Fibroblast of gingiva (primary cell): ENCODE measurements at regions not wholly inside any gene's neighbourhood (a gene's known extent, or its start where the extent isn't known, plus 50 kb on each side); places are given as distances from the start of the nearest gene placed in this dataset.
"Not testable (repeated sequence)": the region's sequence is repeated elsewhere in the genome, so short reads cannot be mapped to it uniquely, and the experiment has no call there.

ENCODE experiments used
- DNase-seq: peaks from one replicate; pipeline ENCODE4 v3.0.0-alpha.2; 2011; ENCODE audit warnings: low read depth

DNA sequence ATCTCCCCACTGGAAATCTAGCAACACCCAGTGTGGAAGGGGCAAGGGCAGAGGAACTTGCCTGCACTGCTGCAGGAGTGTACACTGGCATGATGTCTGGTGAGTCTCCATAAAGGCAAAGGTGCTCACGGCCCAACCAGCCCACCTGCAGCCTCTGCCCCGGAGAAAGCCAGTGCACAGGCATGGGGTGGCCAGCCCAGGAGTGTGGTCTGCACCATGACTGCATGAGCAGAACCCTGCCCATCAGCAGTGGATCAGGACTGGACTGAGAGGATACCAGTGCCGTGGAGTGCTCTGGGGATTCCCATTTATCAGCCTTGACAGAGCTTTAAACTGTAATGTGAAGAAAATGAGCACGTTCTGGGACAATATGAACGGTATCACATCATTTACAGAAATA is 342.6 kb upstream of the HS6ST1 start:
- no peak for DNase-seq

DNA sequence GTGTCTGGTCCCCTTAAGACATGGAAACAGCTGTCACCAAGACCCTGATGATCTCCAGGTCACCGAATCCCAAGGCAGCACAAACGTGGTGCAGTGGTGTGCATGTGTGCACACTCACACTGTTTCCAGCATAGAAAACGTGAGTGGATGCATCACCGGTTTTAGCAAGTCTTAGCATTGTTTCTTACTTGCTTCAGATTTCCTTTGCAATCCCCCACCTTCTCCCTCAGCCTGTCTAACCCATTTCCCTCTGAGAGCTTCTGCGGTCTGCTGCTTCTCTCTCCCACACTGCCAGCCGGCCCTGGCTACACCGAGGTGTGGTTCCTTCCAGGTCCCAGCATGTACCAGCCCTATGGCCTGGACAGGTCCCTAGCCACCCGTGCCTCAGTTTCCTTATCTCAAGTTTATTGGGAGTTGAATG is 343.4 kb upstream of the HS6ST1 start:
- no peak for DNase-seq

DNA sequence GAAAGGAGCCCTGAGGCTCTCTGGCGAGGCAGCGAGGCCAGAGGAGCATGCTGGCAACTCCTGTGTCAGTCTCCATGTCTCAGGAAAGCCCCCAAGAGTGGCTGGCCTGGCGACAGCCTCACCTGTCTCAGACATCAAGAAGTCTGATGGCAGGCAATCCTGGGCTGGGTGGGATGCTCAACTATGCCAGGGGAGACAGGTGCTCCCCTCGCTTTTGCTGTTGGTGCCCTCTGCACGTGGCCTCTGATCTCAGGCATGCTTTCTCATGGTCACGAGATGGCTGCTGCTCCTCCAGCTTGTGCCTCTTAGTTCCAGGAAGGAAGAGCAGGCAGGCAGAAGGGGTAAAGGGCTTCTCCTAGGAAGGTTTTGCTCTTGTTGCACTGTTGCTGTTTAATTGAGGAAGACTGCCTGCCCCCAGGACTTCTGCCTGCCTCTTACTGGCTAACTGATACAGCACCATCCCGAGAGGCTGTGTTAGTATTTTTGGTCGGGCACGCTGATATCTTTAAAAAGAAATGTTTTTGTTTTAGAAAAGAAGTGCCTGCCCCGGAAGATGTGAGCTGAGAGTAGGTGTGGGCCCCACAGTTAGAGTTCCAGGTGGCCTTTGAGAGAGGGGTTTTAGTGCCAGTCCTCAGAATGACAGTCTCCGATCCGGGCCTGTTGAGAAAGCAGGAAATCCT is 344.8 kb upstream of the HS6ST1 start:
- no peak for DNase-seq

DNA sequence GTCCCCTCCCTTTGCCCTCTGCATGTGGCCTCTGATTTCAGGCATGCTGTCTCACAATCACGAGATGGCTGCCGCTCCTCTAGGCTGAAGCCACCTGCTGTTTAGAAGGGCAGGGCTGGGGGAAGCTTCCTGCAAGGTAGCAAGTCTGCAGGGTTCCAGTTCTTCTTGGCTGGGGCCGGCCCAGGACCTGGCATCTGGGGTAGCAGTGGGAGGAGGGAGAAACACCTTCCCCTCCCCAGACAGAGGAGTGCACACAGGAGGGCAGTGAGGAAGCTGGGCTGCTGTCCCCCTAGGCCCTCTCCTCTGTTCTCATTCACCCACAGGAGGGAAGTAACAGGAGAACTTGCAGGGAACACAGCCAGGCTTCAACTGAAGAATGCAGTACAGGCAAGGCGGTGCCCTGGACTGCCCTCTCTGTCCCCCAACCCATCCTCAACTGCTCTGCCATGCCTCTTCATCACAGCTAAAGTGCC is 345.9 kb upstream of the HS6ST1 start:
- DNase-seq = no peak

DNA sequence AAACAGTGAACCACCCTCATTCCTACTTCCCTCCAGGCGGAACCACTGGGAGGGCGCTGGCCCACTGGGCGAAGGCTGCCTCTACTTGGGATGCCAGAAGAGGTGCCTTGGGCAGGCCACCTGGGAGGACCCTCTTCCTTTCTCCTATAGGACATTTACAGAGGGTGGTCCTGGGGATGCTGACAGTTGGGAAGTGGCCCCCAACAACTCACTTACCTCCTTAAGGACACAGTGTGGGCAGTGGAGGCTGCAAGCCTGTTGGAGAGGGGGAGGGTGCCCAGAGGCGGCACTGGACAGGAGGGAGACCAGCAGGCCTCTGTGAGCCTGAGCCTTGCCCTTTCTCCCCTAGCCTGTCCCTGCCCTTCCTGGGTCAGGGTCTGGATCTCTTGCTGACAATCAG is 346.4 kb upstream of the HS6ST1 start:
- no peak for DNase-seq

DNA sequence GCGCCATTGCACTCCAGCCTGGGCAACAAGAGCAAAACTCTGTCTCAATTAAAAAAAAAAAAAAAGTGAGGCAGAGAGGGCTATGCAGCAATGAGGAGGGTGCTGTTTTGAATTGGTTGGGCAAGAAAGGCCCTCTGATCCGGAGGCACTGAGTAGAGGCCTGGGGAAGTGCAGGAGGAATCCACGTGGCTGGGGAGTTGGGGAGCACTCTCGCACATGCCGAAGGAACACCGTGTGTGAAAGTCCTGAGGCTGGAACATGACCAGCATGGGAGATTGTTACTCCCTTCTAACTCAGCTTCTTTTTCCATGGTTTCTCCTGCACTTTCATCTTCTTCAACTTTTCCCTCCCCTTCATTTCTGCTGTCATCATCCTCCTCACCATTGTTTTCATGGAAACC is 347.9 kb upstream of the HS6ST1 start:
- DNase-seq = no peak

DNA sequence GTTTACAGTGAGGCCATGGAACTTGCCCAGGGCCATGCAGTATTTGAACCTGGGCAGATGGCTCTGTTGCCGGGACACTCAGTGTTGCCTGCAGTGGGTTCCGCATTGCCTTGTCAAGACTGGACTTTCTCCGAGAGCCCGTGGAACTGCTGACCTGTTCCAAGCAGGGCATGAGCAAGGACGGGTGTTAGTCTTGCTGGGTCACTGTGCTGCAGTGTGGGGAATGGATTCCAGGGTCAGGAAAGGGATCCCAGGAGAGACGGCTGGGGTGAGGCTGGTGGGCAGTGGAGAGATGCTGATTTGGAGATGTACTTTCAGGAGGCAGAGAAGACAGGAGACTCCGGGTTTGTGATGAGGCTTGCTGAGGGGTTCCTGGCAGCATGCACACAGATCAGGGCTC is 348.7 kb upstream of the HS6ST1 start:
- no peak for DNase-seq

DNA sequence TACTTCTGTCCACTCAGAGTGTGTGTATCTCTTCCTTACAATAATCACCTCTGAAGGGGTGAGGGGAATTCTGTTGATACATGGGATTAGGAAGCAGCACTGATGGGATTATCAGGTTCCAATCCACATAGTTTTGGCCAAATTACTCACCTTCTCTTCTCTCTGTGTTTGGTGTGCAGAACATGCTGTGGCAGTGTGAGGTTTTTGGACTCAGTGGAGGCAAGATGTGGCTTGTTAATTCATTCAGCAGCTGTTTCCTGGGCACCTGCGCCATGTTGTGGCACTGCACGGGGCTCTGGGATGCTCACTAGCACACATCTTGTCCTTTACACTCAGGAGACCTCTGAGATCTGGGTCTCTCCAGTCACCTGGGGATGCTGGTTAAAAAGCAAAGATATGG is 350.3 kb upstream of the HS6ST1 start:
- no peak for DNase-seq

DNA sequence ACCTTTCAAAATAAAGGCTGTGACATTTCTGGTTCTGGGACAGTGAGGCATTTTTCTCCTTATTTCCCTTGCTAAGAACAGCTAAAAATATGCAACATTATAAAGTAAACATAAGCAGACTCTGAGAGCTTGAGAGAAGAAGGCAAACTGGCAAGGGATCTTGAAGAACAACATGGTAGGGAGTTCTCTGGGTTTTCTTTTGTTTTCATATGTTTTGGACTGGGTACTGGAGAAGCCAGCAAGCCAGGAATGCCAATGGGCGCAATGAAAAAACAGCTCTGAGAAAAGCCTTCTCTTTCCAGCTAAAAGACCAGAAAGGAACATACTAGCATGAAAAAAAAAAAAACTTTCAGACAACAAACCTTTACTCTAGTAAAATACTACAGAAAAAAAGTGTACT is 351.4 kb upstream of the HS6ST1 start:
- no peak for DNase-seq

DNA sequence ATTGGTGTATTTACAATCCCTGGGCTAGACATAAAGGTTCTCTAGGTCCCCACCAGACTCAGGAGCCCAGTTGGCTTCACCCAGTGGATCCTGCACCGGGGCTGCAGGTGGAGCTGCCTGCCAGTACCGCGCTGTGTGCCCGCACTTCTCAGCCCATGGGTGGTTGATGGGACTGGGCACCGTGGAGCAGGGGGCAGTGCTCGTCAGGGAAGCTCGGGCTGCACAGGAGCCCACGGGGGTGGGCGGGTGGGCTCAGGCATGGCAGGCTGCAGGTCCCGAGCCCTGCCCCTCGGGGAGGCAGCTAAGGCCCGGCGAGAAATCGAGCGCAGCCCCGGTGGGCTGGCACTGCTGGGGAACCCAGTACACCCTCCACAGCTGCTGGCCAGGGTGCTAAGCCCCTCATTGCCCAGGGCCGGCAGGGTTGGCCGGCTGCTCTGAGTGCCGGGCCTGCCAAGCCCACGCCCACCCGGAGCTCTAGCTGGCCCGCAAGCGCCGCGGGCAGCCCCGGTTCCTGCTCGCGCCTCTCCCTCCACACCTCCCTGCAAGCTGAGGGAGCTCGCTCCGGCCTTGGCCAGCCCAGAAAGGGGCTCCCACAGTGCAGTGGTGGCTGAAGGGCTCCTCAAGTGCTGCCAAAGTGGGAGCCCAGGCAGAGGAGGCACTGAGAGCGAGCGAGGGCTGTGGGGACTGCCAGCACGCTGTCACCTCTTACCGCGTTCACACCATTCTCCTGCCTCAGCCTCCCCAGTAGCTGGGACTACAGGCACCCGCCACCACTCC is 353.5 kb upstream of the HS6ST1 start:
- not testable (repeated sequence) for DNase-seq

DNA sequence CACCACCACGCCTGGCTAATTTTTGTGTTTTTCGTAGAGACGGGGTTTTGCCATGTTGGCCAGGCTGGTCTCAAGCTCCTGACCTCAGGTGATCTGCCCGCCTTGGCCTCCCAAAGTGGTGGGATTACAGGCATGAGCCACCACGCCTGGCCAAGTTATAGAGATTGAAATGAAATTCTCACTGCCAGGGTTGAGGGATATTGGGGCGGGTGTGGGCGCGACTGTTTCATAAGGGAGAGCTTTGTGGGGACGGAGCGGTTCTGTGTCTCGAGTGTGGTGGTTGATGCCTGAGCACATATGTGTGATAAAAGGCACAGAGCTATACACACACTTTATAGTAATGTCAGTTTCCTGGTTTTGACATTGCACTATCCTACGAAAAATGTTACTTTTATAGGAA is 361.0 kb upstream of the HS6ST1 start:
- DNase-seq = not testable (repeated sequence)

DNA sequence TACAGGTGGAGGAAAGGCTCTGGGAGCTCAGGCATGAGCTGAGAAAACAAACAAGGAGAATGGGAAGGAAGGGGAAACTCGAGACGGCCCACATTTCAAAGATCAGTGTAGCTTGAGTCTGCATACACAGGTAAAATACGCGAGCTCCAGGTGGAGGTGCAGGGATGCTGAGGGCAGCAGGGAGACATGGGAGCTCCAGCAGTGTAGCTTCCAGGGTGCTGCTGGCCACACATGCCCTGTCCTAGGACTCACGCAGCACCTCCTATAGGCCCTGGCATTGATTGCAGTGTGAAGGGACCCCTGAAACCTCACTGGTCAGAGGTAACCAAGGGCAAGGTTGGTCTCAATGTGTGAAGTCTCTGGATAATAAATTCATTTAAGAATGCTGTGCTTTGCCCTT is 362.8 kb upstream of the HS6ST1 start:
- DNase-seq = no peak

DNA sequence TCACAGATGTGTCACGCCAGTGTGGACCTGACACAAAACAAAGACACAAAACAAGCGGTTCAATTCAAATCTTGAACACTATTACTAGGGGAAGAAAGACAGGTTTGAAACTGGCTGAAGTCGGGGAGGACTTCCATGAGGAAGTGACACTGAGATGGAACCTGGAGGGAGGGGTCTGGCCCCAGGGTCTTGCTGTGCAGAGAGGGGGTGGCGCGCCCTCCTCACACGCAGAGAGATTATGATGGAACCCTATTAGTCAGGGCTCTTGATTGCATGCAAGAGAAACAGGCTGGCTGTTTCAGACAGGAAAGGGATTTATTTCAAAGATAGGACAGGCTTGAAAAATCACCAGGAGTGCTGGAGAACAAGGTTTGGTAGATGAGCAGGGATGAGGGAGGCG is 363.6 kb upstream of the HS6ST1 start:
- no peak for DNase-seq

DNA sequence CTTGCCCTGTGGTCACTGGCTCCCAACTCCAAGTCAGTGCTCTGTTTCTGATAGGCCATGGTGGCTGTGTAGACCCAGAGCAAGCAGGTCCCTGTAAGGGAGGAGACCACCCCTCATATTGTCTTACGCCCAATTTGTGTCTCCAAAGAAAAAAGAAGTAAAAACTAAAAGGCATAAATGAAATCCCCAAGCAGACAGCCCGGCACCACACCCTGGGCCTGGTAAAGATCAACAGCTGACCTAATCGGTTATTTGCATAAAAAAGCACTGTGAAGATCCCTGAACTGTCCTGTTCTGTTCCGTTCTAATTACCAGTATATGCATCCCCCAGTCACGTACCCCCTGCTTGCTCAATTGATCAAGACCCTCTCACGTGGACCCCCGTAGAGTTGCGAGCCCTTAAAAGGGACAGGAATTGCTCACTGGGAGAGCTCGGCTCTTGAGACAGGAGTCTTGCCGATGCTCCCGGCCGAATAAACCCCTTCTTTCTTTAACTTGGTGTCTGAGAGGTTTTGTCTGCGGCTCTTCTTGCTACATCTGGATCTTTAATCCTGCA is 364.1 kb upstream of the HS6ST1 start:
- no peak for DNase-seq

DNA sequence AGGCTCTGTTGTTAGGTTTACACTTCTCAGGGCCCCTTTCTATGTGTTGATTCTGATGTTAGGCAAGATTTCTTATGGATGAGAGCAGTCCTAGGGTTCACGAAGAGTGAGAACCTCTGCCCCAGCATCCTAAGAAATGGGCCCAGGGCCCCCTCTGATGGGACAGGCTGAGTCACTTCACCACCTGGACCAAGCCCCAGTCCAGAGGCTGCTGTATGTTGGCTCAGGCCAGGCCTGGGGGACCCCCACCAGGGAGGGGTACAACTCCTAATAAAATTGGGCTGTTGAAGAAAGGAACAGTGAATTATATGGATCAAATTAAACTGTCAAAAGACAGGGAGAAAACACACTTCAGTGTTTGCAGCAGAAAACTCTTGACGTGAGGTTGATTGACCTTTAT is 365.9 kb upstream of the HS6ST1 start:
- DNase-seq = no peak

DNA sequence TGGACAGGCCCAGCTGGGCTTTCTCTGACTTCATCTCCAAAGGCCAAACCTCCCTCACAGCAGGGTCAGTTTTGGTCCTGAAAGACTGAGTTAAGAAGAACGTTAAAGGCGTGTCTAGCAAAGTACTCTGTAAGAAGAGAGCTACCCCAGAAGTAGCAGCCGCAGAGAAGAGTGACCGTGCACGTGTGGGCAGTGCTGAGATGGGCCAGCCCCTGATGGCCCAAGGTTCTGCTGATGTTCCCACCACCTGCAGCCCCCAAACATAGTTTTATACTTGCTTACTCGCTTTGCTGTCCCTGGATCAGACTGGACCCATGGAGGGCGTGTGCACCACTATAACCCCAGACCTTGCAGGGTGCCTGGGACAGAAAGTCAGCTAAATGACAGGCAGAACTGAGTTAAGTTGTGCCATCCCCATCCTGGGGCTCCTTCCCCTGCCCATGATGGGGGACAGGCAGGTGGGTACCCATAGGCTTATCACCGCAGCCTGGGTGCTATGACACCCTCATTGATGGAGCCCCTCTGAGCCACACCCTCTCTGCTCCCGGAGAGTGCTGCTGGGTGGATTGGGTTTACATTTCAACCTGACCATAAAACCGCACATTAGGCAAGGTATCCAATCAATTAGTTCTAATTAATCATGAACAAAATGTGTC is 367.3 kb upstream of the HS6ST1 start:
- DNase-seq = no peak

DNA sequence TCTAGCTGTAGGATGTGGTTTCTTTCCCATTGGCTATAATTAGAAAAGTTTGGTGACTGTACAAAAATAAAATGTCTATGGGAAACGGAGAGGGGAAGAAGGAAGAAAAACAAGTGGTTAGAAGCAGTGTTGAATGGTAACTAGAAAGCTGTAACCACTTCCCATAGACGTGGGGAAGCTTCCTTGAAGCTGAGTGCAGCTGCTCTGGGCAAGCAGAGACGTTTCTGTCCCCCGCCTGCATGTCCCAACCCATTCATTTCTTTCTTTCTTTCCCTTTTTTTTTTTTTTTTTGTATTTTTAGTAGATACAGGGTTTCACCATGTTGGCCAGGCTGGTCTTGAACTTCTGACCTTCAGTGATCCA is 367.8 kb upstream of the HS6ST1 start:
- DNase-seq = no peak

DNA sequence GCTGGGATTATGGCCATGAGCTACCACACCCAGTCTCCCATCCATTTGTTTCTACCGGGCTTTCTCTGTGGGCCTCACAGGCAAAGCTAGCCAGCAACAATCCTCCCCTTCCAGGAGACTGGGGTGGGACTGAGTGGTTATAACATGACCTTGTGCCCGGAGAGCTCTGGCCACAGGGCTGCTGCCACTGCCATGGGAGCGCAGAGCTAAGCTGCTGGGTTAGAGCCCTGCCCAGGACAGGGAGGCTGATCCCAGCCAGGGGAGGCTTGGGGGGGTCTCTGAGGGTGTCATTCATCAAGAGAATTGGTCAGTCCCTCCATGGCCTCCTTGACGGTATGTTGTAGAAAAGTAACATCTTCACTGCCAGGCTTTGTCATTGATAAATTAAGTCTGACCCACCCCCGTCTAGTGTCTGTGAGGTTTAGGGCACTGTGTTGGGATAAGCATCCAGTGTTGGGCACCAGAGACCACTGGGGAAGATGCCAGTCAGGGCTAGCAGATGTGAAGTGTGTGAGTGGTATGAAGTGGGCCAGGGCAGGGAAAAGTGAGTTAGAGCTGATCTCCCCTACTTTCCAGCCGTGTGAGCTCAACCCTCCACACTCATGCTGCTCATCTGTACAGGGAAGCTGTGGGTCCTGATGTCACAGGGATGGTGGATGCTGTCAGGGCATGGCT is 368.4 kb upstream of the HS6ST1 start:
- DNase-seq = no peak

DNA sequence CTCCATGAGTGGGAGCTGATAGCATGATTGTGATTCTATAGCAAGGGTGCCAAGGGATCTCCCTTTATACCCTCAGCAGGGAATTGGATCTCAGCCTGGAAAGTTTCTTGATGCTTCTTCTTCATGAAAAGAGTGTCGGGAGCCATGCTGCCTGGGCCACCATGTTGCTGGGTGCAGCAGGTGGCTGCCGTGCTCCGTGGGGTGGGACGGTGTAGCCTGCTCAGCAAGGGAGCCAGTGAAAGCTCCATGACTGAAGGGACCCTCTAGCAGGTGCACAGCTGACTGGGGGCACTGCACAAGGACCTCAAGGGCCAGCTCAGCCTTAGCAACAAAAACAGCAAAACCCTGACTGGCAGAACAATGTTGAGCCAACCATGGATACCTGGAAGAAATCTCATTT is 368.9 kb upstream of the HS6ST1 start:
- no peak for DNase-seq

DNA sequence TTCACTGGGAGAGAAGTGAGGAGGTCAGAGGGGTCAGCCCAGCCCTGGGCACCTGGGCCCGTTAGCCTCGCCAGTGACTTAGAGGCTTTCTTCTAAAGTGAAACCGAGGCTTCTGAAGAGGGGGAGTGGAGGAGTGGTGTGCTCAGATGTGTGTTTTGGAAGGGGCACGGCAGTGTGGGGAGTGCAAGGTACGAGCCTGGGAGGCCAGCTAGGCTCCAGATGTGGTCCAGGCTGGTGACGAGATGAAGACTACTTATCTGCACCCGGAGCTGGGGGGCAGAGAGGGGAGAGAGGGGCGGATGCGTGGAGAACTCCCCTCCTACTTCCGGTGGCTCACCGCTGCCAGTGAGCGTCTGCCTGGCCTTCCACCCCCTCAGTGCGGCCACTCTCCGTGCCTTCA is 371.3 kb upstream of the HS6ST1 start:
- no peak for DNase-seq

DNA sequence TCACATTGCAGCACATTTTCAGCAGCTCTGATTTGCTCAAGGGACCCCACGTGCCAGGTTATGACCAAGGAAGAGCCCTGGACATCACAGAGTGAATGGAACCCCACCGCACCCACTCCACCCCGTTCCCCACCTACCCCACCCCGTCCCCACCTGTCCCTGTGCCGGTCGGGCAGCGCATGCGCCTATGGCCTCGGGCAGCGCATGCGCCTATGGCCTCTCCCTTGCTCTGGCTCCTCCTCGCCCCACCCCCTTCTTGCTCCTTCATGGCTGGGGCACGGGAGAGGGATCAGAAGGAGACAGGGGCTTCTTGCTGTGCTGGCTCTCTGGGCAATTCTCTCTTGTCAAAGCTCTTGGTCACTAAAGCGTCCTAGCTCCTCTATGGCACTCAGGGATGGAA is 371.8 kb upstream of the HS6ST1 start:
- DNase-seq = no peak

DNA sequence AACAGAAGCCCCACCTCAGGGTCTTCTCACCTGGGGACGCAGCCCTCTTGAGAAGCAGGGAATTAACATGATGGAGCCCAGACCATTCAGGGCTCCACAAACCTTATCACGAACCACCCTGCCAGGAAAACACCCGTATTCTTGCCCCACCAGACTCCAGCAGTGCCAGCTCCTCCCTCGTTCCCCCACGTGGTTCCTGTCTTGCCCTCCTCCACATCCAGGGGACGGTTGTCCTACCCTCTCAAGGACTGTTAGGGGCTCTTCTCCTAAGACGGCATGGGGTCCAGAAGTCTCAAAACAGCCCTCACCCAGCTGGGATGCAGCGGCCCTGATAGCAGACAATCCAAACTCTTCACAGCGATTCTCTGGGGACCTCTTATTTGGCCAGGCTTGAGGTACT is 372.2 kb upstream of the HS6ST1 start:
- DNase-seq = no peak
